SW480 (cell line): ENCODE measurements at regions not wholly inside any gene's neighbourhood (a gene's known extent, or its start where the extent isn't known, plus 50 kb on each side); places are given as distances from the start of the nearest gene placed in this dataset.
"Not testable (repeated sequence)": the region's sequence is repeated elsewhere in the genome, so short reads cannot be mapped to it uniquely, and the experiment has no call there.

Source experiments
- DNase-seq: peaks from one replicate; pipeline ENCODE4 v3.0.0-alpha.2; 2016; ENCODE audit warnings: low spot score

GRCh38 chr5:30368064-30368463, 825.4 kb upstream of the CDH6 start:
- no peak for DNase-seq

- not testable (repeated sequence) for DNase-seq
Observed at GRCh38 chr5:30365031-30365430, 828.5 kb upstream of the CDH6 start.

- no peak for DNase-seq
Observed at GRCh38 chr5:30357371-30357770, 836.1 kb upstream of the CDH6 start.

- DNase-seq = no peak
Observed at GRCh38 chr5:30355675-30356074, 837.8 kb upstream of the CDH6 start.

GRCh38 chr5:30347858-30348257, 845.6 kb upstream of the CDH6 start:
- DNase-seq = no peak

- DNase-seq = not testable (repeated sequence)
Observed at GRCh38 chr5:30345539-30346345, 847.7 kb upstream of the CDH6 start.

GRCh38 chr5:30343707-30344106, 849.8 kb upstream of the CDH6 start:
- no peak for DNase-seq

GRCh38 chr5:30341466-30341865, 852.0 kb upstream of the CDH6 start:
- DNase-seq = no peak

GRCh38 chr5:30337084-30337573, 856.4 kb upstream of the CDH6 start:
- DNase-seq = no peak

- no peak for DNase-seq
Observed at GRCh38 chr5:30331534-30331933, 862.0 kb upstream of the CDH6 start.

- no peak for DNase-seq
Observed at GRCh38 chr5:30325795-30326194, 867.7 kb upstream of the CDH6 start.

GRCh38 chr5:30324083-30324482, 869.4 kb upstream of the CDH6 start:
- DNase-seq = no peak

- DNase-seq = no peak
Observed at GRCh38 chr5:30287890-30288289, 905.6 kb upstream of the CDH6 start.

GRCh38 chr5:30279237-30279636, 914.2 kb upstream of the CDH6 start:
- DNase-seq = peak; percentile 5

GRCh38 chr5:30267026-30267425, 926.5 kb upstream of the CDH6 start:
- DNase-seq = no peak

GRCh38 chr5:30239331-30240022, 954.0 kb upstream of the CDH6 start:
- no peak for DNase-seq

GRCh38 chr5:30237189-30237588, 956.3 kb upstream of the CDH6 start:
- no peak for DNase-seq

GRCh38 chr5:30209755-30210154, 983.7 kb upstream of the CDH6 start:
- no peak for DNase-seq

- DNase-seq = no peak
Observed at GRCh38 chr5:30197662-30198061, 995.8 kb upstream of the CDH6 start.

GRCh38 chr5:30195036-30195435, 998.5 kb upstream of the CDH6 start:
- DNase-seq = no peak

- DNase-seq = no peak
Observed at GRCh38 chr5:30194595-30194994, 998.9 kb upstream of the CDH6 start.

GRCh38 chr5:30183795-30184194, 1009.7 kb upstream of the CDH6 start:
- DNase-seq = no peak

GRCh38 chr5:30156156-30156555, 1037.3 kb upstream of the CDH6 start:
- DNase-seq = no peak
